Nephron (organoid): ENCODE measurements at regions not wholly inside any gene's neighbourhood (a gene's known extent, or its start where the extent isn't known, plus 50 kb on each side); places are given as distances from the start of the nearest gene placed in this dataset.

Source experiments
- H3K27ac Mint-ChIP-seq, 3 experiments: 2 replicates each; pipeline ENCODE4 v1.8.0; 2020; ENCODE audit warnings: mixed read lengths in 3 of 3, mild to moderate bottlenecking in 2 of 3, moderate library complexity in 1 of 3
- H3K27me3 Mint-ChIP-seq: 2 replicates; pipeline ENCODE4 v1.8.0; 2021; ENCODE audit warnings: low read depth, mild to moderate bottlenecking, moderate library complexity, mixed read lengths
- H3K36me3 Mint-ChIP-seq: 2 replicates; pipeline ENCODE4 v1.8.0; 2020; ENCODE audit warnings: low read depth, mixed read lengths
- H3K4me1 Mint-ChIP-seq: 2 replicates; pipeline ENCODE4 v1.8.0; 2020; ENCODE audit warnings: mixed read lengths
- H3K4me3 Mint-ChIP-seq, 3 experiments: 2 replicates each; pipeline ENCODE4 v1.8.0; 2020; ENCODE audit warnings: mild to moderate bottlenecking in 3 of 3, mixed read lengths in 3 of 3, moderate library complexity in 2 of 3
- H3K9me3 Mint-ChIP-seq: 2 replicates; pipeline ENCODE4 v1.8.0; 2020; ENCODE audit warnings: mixed read lengths
- TF ChIP-seq, protein P1 (sequence below), 3 experiments: fragments of 200-600 bp; sonication (generic); IDR thresholded peaks; one replicate each; pipeline ENCODE4 v1.5.0; 2021; ENCODE audit warnings: antibody characterized with exemption in 3 of 3; ENCODE audit not compliant: unreplicated experiment in 3 of 3

DNA sequence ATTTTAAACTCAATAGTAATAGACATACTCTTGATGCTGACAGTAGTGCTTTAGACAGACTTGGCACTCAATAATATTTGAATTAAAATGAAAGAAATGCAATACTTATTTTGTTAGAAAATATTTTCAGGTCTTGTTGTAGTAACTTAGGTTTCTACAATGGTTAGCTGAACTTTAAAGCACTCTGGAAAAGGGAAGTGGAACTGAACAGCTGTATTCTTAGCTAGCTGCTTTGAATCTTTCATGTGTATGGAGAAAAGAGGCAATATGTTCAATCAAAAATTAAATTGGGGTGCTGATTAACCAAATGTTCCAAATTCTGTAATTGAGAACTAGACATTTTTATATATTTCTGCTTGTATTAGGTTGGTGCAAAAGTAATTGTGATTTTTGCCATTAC is 517.9 kb upstream of the RAG2 start:
- TF ChIP-seq, protein P1, sequence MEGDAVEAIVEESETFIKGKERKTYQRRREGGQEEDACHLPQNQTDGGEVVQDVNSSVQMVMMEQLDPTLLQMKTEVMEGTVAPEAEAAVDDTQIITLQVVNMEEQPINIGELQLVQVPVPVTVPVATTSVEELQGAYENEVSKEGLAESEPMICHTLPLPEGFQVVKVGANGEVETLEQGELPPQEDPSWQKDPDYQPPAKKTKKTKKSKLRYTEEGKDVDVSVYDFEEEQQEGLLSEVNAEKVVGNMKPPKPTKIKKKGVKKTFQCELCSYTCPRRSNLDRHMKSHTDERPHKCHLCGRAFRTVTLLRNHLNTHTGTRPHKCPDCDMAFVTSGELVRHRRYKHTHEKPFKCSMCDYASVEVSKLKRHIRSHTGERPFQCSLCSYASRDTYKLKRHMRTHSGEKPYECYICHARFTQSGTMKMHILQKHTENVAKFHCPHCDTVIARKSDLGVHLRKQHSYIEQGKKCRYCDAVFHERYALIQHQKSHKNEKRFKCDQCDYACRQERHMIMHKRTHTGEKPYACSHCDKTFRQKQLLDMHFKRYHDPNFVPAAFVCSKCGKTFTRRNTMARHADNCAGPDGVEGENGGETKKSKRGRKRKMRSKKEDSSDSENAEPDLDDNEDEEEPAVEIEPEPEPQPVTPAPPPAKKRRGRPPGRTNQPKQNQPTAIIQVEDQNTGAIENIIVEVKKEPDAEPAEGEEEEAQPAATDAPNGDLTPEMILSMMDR (IDR thresholded peaks at IDR 0.05; ENCODE audit: unreplicated experiment in 3 of 3) = no peak
- Mint-ChIP-seq H3K36me3 (no peaks in the 10 kb centered on the region), H3K4me3 (no peak overlapping the region), H3K27me3 (no peaks in the 10 kb centered on the region), H3K9me3 (no peaks in the 10 kb centered on the region), H3K27ac (no peak overlapping the region), H3K4me1 (peaks cover 5% of the 10 kb centered on the region)

DNA sequence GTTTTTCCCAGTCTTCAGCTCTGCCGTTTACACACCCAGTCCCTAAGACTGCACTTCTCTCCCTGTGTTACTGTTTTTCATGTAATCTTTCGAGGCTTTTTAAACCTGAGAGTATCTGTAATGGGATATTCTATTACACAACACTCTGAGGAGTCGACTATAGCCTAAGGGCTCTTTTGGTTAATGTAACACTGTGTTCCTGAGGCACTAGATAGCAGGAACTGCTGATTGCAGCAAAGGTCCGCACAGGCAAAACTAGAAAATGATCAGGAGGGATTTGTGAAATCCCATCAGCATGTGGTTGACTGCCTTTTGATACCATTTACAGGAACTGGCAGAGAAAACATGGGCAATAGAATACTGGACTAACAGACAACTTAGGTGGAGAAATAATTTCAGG is 512.3 kb upstream of the RAG2 start:
- Mint-ChIP-seq H3K9me3 (no peaks in the 10 kb centered on the region), H3K36me3 (no peaks in the 10 kb centered on the region), H3K4me3 (no peak overlapping the region), H3K27me3 (no peaks in the 10 kb centered on the region), H3K27ac (peak overlapping the region; percentile 51 to 88 (median 72)), H3K4me1 (peaks cover 43% of the 10 kb centered on the region)
- TF ChIP-seq, protein P1 (IDR thresholded peaks at IDR 0.05; ENCODE audit: unreplicated experiment in 3 of 3) = no peak

DNA sequence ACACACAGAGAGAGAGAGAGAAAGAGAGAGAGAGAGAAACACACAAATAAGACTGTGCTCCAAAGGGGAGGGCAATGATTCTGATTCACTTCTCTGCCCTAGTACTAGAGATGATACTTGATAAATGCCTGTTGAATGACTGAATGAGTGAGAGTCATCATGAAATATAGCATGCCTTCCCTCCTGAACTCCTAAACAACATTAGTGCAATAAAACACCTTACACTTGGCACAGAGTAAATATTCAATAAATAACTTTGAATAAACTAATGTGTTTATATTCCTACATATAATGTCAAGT is 511.2 kb upstream of the RAG2 start:
- Mint-ChIP-seq H3K9me3 (no peaks in the 10 kb centered on the region), H3K27ac (peak overlapping the region; percentile 71 to 88 (median 87)), H3K27me3 (no peaks in the 10 kb centered on the region), H3K4me1 (peaks cover 48% of the 10 kb centered on the region), H3K36me3 (no peaks in the 10 kb centered on the region), H3K4me3 (peak overlapping the region in 2 of 3 experiments; percentile 17 to 28)
- TF ChIP-seq, protein P1 (IDR thresholded peaks at IDR 0.05; ENCODE audit: unreplicated experiment in 3 of 3) = no peak

DNA sequence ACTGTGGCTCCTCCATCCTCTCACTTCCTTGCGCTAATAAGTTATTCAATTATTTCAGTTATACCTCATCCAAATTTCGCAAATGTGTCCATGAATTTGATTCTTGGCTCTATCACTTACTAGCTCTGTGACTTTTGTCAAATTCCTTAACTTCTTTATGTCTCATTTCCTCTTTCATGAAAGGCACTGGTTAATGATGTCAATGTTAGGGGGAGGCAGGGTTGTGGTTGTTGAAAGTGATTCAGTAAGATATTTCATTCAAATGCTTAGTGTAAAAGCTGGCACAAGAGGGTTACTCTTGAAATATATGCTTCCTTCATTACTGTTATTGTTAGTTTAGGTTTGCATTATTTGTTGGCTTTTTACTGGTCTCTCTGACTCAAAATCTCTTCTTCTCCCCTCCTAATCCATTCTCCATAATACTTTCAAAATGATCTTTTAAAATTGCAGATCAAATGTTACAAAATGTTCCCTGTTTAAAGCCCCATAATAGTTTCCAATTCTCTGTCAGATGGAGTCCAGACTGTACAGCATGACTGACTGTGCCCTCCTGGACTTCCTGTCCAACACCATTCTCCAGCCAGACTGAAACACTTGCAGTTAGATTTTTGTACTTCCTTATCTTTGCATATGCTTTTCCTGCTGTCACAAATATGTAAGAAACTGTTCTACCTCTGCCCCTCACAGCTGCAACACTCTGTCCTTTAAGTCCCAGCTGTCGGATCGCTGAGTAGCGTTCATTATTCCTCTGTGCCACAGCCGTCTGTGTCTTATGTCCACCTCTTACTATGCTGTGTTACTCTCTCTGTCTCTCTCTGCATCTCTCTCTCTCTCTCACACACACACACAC is 510.6 kb upstream of the RAG2 start:
- no peaks in the 10 kb centered on the region for H3K36me3 Mint-ChIP-seq
- TF ChIP-seq, protein P1 (IDR thresholded peaks at IDR 0.05; ENCODE audit: unreplicated experiment in 3 of 3) = no peak
- no peaks in the 10 kb centered on the region for H3K27me3 Mint-ChIP-seq
- H3K4me3 Mint-ChIP-seq = peak overlapping the region in 2 of 3 experiments; percentile 17 to 28
- peaks cover 2% of the 10 kb centered on the region for H3K9me3 Mint-ChIP-seq
- peak overlapping the region; percentile 71 to 88 (median 87) for H3K27ac Mint-ChIP-seq
- H3K4me1 Mint-ChIP-seq = peaks cover 48% of the 10 kb centered on the region

DNA sequence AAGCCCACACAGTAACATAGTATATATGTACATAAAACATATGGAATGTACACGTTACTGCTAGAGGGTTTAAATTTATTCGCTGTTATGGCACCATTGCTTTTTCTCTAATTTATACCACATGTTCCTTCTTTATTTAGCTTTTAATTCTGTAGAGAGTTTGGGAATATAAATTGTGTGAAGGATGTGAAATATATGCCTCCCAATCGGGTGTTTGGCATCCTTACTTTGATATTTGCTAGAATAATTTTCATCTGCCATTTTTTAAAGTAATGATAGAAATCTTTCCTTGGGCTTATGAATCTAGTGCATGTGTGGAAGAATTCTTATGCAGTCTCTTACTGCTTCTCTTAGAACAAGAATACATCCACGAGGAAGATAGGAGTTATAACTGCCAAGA is 509.8 kb upstream of the RAG2 start:
- Mint-ChIP-seq H3K36me3 (no peaks in the 10 kb centered on the region), H3K4me1 (peaks cover 48% of the 10 kb centered on the region), H3K9me3 (peaks cover 2% of the 10 kb centered on the region), H3K27me3 (no peaks in the 10 kb centered on the region), H3K4me3 (no peak overlapping the region), H3K27ac (peak overlapping the region; percentile 71 to 88 (median 87))
- TF ChIP-seq, protein P1 (IDR thresholded peaks at IDR 0.05; ENCODE audit: unreplicated experiment in 3 of 3) = no peak

DNA sequence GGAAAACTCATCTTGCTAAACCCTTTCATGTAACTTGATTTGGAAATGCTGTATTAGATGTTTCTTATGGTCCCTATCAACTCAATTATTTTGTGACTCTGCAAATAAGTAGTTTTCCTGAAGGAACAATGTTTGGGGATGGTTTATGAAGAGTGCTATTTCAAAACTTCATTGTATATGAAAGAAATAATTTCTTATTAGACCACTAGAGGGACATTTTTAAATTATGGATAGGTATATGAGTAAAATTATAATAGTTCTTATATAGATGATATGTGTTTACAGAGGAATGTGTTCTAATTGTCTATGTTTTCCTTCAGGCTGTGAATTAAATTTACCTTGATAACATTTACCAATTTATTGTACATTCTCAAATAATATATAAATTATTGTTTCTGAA is 509.4 kb upstream of the RAG2 start:
- Mint-ChIP-seq H3K9me3 (peaks cover 2% of the 10 kb centered on the region), H3K36me3 (no peaks in the 10 kb centered on the region), H3K27ac (peak overlapping the region; percentile 60 to 83 (median 71)), H3K4me1 (peaks cover 48% of the 10 kb centered on the region), H3K27me3 (no peaks in the 10 kb centered on the region), H3K4me3 (no peak overlapping the region)
- TF ChIP-seq, protein P1 (IDR thresholded peaks at IDR 0.05; ENCODE audit: unreplicated experiment in 3 of 3) = peak in 2 of 3 experiments; percentile 22 to 41
